GM18867 (cell line): ENCODE measurements at regions not wholly inside any gene's neighbourhood (a gene's known extent, or its start where the extent isn't known, plus 50 kb on each side); places are given as distances from the start of the nearest gene placed in this dataset.

ENCODE experiments used
- ATAC-seq: cut with Tn5 transposase; IDR thresholded peaks from one replicate; pipeline ENCODE4 v1.9.1; 2021; ENCODE audit warnings: mild to moderate bottlenecking, moderate library complexity; ENCODE audit not compliant: unreplicated experiment

DNA sequence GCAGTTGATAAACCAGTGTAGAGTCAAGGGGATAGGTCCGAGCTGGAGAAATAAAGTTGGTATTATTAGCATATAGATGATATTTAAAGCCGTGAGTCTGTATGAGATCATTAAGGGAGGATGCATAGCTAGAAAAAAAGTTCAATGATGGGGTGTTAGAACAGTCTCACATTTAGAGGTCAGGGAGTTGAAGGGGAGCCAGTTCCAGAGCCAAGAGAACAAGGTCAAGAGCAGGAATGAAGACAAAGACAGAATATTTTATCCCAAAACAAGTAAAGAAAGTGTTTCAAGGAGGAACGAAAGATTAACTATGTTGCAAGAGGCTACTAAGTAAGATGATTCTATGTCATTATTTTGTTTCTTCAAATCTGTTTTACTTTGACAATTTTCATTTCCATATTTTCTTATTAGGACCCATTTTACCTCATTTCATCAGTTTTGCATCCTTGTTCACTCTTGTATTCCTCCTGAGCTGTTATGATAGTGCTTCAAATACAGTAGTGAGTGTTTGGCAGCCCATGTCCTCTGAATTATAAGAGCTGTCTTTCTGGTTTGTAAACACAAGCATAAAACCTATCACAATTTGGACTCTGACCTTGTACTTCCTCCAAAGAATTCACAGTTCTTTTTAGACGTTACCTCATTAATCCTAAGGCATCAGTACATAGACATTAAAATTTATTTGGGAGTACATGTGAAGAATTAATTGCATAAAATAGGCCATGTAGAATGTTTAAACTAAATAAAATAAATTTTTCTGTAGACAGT lies 695.7 kb upstream of the NECTIN3 start:
- no peak for ATAC-seq

DNA sequence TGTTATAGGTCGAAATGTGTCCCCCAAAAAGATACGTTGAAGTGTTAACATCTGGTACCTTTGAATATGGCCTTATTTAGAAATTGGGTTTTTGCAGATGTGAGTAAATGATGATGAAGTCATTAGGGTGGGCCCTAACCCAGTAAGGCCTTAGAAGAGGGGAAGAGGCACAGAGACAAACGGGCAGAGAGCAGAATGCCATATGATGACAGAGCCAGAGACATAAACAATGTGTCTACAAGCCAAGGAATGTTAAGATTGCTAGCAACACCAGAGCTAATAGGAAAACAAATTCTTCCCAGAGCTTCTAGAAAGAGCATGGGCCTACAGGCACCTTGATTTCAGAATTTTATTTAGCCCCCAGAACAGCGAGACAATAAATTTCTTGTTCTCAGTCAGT lies 693.1 kb upstream of the NECTIN3 start:
- no peak for ATAC-seq

DNA sequence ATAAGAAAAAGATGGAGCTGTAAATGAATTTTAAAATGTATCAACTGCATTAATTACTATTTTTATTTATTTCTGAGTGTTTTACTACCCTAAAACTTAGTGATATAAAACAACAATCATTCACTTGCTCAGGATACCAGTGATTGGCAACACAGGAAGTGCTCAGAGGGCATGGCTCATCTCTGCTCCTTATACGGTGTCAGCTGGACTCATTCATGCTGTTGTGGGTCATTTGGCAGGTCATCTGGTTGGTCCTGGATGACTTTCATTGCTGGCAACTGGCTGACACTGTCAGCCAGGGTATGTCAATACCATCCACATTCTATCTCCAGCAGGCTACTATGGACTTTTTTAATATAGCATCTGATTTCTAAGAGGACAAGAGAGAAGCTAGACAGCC lies 689.6 kb upstream of the NECTIN3 start:
- ATAC-seq = no peak

DNA sequence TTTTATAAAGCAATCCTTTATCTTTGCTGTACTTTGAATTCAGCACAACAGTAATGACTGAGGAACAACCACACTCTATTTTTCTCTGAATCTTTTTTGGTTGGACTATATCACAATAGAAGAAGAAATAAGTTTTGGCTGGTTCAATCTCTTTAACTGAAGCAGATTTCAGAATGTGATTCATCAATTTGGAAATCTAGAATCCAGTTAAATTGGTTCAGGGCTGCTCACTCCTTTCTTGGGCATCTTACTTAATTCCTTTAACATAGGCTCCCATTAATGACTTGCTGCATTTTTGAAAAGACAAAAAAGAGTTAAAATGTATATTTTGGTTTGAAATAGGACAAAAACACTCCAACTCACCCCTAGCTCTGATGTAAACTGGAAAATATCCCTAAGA lies 688.3 kb upstream of the NECTIN3 start:
- no peak for ATAC-seq

DNA sequence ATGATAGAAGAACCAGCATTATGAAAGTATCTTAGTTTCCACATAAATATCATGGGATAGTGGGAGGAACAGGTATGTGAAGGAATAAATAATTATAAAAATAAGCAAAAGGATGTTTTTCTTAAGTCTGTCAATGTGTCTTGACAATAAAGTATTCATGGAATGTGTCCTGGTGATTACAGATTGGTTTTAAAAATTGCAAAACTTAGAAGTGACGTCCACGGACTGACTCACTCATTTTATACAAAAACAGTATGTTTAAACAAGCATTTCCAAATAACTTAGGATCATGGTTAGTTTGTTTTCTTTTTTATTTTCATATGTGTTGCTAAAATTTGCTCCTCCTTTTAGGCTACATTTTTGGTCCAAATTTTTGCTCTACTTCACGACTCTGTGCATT lies 687.0 kb upstream of the NECTIN3 start:
- ATAC-seq = no peak

DNA sequence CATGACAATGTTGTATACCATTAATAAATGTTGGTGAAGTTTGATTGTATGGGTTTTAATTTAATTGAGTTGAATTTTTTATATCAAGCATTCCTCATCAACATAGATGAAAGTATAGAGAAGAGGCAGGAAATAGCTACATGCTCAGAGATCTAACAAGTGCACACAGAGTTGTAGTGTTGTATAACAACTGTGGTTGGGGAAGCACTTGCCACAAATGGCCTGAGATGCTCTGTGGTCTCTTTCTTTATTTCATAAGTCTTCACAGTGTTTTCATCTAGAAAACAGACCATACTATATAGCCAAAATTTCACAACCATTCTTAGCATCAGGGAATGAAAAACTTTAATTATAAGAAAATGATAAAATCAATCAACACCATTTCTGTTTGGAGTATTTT lies 682.6 kb upstream of the NECTIN3 start:
- no peak for ATAC-seq

DNA sequence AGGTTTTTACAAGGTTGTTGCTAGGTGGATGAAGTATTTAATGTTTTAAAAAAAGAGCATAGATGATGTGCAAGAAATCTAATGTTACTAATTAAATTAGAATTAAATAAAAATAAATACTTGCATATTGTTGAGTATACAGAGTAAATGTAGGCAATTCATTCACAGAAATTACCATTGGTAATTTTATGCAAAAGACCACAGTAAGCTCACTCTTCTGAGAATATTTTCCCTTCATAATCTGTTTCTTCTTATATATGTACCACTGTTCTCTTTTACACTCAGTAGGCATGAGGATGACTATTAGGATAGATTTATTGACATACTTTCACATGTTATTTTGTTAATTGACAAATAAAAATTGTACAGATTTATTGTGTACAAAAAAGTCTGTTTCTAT lies 681.2 kb upstream of the NECTIN3 start:
- ATAC-seq = no peak

DNA sequence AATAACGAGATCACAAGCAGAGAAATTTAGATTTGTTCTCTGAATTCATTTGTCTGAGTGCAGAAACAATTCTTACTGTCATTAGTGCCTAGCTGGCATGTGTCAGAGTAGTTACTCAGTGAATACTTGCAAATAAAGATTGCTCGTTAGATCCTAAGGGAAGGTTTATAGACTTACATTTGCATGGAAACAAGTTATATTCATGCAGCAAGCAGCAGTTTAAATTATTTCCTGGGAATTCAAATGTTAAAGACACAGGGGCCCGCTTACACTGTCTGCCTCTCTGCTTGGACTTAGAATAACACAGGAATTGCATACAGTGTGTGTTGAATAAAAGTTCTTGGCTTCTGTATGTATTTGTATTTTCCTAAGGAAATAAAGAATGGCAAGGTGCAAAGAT lies 680.6 kb upstream of the NECTIN3 start:
- ATAC-seq = no peak

DNA sequence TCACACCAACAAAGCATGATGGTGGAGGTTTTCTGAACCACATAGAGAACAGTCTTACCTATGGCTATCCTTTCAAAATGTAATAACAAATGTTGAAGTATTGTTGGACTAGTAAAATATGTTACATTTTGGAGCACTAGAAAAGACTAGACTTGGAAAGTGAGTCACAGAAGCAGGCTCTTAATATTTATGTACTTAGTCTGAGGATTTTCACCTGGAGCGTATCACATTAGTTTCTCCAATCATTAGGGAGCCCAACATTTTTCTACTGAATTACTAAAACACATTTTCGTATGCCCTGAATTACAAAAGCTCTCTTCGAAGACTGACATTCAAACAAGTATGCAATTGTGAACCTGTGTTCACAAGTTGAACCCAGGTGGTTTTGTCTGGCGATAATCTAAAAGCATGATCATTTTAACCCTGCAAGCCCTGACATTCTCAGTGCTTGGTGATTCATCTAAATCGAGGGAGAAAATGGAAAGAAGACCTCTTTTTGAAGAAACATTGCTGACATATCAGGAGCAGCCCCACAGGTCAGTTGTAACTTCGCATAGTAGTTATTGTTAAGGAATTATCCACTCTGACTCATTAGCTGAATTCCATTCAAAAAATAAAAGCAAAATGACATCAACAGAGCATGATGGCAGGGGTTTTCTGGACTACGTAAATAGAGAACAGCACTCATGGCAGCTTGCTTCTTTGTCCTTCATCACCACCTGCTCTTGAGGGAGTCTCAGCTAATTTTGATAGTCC lies 679.8 kb upstream of the NECTIN3 start:
- no peak for ATAC-seq

DNA sequence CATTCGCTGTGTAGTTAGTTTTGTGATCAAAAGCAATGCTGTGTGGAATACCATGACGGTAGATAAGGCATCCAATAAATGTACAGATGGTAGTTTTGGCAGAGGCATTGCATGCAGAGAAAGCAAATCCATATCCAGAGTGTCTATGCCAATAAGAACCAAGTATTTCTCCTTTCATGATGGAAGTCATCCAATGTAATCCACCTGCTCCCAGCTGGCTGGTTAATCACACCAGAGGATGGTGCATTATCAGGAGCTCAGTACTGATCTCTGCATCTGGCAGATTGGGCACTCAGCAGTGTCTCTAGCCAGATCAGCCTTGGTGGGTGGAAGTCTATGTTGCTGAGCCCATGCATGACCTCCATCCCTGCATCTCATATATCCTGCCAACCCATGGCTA lies 677.7 kb upstream of the NECTIN3 start:
- no peak for ATAC-seq

DNA sequence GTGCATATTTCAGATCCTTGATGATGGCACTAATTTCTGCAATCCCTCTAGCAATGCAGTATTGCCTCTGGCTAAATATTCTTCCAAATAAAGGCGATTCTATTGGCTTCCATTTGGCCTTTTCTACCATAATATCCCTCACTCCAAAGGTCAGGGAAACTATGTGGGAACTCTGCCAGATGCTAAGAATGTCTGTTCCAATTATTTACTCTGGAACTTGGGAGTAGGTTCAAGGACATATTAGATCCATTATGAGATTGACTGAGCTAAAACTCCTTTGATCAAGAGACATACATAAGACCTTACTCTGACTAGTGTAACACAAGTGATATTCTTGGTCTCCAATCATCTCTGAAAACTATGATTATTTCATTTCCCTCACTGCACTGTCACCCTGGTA lies 674.5 kb upstream of the NECTIN3 start:
- no peak for ATAC-seq

DNA sequence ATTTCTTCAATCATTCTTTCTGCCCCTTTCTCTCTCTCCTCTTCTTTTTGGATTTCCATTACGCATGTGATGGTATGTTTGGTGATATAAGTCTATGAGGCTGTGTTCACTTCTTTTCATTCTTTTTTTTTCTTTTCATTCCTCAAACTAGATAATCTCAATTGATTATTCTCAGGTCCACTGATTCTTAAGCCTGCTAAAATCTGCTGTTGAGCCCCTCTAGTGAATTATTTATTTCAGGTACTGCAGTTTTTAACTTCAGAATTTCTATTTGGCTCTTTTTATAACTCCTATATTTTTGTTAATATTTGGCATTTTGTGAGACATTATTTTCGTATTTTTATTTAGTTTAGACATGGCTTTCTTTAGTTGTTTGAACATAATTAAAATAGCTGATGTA lies 671.3 kb upstream of the NECTIN3 start:
- no peak for ATAC-seq

DNA sequence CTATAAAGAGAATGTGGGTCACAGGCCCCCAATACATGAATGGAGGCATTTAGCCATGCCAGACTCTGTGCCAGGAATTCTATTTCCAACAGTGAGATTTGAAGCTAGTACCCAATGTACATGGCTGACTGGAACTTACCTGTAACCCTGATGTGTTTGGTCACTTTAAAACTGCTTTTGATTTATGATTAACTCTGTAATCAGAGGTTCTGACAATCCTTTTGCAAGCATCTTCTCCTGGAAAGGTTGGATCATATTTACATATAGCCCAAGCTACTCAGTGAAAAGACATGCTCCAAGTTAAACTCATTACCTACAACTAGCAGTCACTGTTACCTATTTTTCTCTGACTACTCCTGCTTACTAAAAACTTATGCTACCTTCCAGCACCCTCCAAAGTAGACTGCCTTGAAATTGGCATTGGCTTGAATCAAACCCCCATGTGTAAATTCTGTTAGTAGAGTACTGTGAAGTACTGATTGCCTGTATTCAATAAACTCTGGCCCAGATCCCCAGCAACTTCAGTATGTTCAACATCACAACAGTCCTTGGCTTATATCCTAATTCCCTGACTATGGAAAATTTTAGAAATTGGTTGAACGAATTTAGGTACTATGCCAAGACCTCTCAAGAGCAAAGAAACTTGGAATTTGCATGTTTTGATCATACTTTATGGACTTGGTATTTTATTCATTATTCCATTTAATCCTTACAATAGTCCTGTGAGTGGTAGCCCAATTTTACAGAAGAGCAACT lies 665.6 kb upstream of the NECTIN3 start:
- ATAC-seq = no peak

DNA sequence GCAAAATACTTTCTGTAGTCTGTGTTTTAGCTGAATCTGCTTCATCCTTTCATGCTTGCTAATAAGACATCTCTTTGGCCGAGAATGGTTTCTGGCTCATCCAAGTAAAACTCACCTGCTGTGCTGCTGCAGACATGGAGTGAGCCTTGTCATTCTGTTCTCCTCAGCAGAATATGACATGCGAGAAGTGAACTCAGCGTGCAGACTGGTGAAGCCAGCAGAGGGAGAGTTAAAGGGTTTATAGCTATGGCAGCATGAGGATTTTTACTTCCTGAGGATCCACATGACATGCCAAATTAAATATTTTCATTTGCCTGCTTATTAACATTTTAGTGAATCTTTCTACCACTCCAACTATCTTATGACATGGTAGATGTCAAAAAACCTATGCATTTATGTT lies 658.4 kb upstream of the NECTIN3 start:
- no peak for ATAC-seq

DNA sequence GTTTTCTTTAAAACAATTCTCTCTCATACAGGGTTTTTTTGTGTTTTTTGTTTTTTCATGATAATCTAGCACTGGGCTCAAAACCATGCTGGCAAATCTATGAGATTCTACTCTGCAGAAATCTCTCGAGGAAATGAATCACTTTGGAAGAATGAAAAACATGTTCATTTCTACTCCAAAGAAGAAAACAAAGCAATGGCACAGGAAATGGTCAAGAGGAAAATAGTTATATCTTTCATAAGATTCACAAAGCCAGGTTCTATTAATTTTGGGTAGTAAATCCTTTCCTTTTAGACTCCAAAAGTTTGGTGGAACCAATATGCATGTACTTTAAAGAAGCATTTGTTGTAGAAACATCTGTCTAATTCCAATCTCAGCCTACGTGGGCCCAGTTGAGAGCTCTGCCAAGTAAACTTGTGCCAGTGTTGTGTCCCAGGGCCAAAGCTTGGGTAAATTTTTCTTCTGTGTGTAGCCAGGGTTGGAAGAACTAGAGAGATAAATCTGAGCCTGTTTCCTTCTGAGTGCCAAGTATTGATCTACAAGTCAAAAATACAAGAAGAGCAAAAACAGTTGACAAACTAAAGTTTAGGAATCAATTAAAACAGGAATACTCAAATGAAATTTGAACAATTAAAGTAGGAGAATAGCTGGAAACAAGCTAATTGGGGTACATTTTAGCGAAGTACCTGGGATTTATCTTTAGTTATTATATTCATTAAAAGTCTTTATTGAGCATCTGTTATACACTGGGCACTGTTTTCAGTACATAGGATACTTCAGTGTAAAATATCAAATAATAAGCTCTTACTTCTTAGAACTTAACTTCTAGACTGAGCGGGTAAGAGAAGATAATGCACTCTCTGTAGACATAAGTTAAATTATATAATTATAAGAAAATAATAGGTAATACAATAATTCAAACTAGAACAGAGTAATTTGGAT lies 657.5 kb upstream of the NECTIN3 start:
- ATAC-seq = no peak

DNA sequence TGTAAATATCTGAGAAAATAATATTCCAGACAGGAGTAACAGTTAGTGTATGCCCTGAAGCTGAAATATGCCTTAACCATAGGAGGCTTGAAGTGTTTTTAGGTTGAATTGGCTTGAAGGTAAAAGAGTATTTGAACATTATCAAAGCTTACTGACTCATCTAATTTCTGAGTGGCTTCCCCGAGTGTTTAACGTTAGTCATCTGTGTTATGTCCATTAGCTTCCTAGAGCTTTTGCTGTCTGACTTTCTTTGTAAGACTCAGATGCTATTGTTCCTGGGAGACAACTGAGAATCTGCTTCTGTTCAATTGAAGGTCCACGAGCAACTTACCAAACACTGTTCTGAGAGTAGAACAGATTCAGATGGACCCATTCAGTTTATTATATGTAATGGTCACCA lies 656.8 kb upstream of the NECTIN3 start:
- ATAC-seq = no peak

DNA sequence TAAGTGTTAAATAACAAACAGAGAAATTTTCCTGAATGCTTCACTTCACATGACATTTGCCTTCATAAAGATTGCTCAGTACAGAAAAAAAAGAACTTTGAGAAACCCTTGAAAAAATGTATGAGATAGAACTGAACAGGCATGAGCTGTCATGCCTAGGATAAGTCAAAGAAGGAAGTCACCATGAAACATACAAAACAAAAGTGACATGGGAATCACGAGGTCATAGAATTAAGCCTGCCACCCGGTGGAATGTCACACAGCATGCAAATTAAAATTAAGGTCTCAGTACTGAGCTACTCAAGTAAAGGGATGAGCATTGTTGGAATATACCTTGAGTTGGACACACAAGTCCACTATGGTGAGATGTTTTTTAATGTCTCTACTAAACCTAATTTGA lies 652.5 kb upstream of the NECTIN3 start:
- ATAC-seq = no peak

DNA sequence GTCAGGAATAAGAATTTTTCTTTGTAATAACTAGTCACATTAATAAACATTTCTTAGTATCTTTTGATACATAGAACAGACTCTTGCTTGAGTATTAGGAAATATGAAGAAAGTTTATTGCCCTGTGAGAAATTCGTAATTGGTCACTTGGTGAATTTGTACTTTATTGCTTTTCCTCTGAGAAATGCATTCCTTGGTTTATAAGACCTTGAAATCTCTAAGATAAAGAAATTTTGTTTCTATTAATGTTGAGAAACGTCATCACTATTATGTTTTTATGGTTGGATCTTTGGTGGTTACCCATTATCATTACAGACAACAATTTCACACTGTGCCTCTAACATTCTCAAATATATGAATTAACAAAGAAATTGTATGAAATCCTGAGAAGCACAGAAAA lies 652.0 kb upstream of the NECTIN3 start:
- no peak for ATAC-seq

DNA sequence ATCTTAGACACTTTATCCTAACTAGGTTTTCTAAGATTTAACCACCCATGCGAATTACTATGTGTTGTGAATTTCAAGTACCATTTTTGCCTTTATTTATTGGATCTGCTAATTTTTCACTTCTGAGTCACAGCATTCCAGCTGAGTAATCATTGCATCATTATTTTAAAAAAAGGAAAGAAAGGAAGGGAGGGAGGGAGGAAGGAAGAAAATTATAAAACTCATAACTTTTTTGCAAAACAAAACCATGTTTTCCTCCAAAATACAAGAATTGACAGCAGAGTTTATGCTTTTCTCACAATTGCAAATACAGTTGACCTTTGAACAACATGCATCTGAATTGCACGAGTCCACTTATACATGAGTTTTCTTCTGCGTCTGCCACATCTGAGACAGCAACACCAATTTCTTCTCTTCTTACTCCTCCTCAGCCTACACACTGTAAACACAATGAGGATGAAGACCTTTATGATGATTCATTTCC lies 651.4 kb upstream of the NECTIN3 start:
- no peak for ATAC-seq

DNA sequence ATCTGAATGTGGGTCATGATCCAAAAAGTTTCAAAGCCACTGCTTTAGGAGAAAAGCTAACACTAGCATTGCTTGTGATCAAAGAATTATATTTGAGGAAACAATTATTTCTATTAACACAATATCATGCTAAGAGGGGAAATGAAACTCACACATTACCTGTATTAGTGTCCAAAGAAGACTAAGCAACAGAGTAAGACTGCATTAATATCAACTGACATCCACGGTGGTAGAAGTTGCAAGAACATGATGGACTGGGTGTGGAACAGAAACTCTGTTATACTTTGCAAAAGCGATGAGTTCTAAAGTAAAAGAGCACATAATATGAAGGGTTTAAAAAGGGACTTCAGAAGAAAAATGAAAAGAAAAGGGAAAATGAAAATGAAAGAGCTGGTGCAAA lies 648.3 kb upstream of the NECTIN3 start:
- ATAC-seq = no peak

DNA sequence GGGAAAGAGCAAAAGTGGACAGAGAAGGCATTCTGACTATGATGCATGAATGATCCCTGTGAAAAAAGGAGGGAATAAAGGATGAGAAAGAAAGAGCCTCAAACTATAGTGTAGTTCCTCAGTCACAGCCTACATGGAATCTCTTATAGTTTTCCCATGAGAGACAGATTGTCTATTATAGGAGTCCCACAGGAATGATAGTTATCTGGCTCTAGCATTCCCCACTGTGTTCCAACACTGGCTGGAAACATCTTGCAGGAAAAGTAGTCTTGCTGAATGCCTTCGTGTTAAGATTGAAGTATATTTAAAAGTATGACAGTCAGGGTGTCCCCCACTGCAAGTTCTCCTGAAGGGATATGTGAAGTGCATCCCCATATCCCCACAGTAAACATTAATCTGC lies 641.5 kb upstream of the NECTIN3 start:
- ATAC-seq = no peak
